SU-DHL-6 (cell line): ENCODE measurements at regions not wholly inside any gene's neighbourhood (a gene's known extent, or its start where the extent isn't known, plus 50 kb on each side); places are given as distances from the start of the nearest gene placed in this dataset.

ENCODE experiments used
- H2AFZ ChIP-seq: fragments of 200-600 bp; sonication (generic); 2 replicates; pipeline ENCODE4 v1.6.1; 2014; ENCODE audit warnings: low read depth, mild to moderate bottlenecking, moderate library complexity, mixed read lengths, antibody characterized with exemption, low read length; ENCODE audit not compliant: severe bottlenecking
- H3F3A ChIP-seq: fragments of 200-600 bp; shearing (Covaris generic); 2 replicates; pipeline ENCODE4 v1.6.0; 2016; ENCODE audit warnings: antibody characterized with exemption, mild to moderate bottlenecking; ENCODE audit not compliant: insufficient read depth
- H3K27ac ChIP-seq: fragments of 200-600 bp; sonication (generic); 2 replicates; pipeline ENCODE4 v1.5.1; 2016; ENCODE audit warnings: low read depth, mild to moderate bottlenecking, low read length, moderate library complexity, mixed read lengths
- H3K27me3 ChIP-seq: fragments of 200-600 bp; sonication (generic), shearing (Covaris generic); 2 replicates; pipeline ENCODE4 v1.6.0; 2014; ENCODE audit warnings: mild to moderate bottlenecking, low read length
- H3K36me3 ChIP-seq: fragments of 200-600 bp; sonication (generic); 2 replicates; pipeline ENCODE4 v1.6.1; 2014; ENCODE audit warnings: mild to moderate bottlenecking, low read length, mixed read lengths
- H3K4me2 ChIP-seq: fragments of 300-600, 200-600 bp; shearing (Covaris generic), sonication (generic); 2 replicates; pipeline ENCODE4 v1.6.0; 2014; ENCODE audit warnings: low read length, low read depth, mild to moderate bottlenecking; ENCODE audit not compliant: poor library complexity, severe bottlenecking
- H3K4me3 ChIP-seq: fragments of 200-600 bp; sonication (generic); 2 replicates; pipeline ENCODE4 v1.5.1; 2014; ENCODE audit warnings: antibody characterized with exemption, low read length, mild to moderate bottlenecking, mixed read lengths; ENCODE audit not compliant: insufficient read depth, poor library complexity, severe bottlenecking
- H3K79me2 ChIP-seq: fragments of 200-600 bp; sonication (generic); 2 replicates; pipeline ENCODE4 v1.6.1; 2014; ENCODE audit warnings: mild to moderate bottlenecking, low read length, moderate library complexity; ENCODE audit not compliant: insufficient read depth
- H3K9ac ChIP-seq: fragments of 200-600 bp; sonication (generic); 2 replicates; pipeline ENCODE4 v1.7.0; 2014; ENCODE audit warnings: mild to moderate bottlenecking, low read length
- H3K9me2 ChIP-seq: fragments of 200-600 bp; sonication (generic); replicated peaks from 2 replicates; pipeline ENCODE4 v1.6.1; 2014; ENCODE audit warnings: low read length; ENCODE audit not compliant: insufficient read depth
- H3K9me3 ChIP-seq: fragments of 200-600 bp; sonication (generic); 2 replicates; pipeline ENCODE4 v1.6.1; 2014; ENCODE audit warnings: low read length, mixed read lengths; ENCODE audit not compliant: insufficient read depth
- H4K20me1 ChIP-seq: fragments of 200-600 bp; sonication (generic); 2 replicates; pipeline ENCODE4 v1.6.1; 2014; ENCODE audit warnings: low read depth, mild to moderate bottlenecking, antibody characterized with exemption, low read length, moderate library complexity, mixed read lengths
- CTCF ChIP-seq: fragments of 200-600 bp; sonication (generic); IDR thresholded peaks from one replicate; pipeline ENCODE4 v1.5.1; 2017; ENCODE audit warnings: antibody characterized with exemption, mild to moderate bottlenecking, low read length, moderate library complexity; ENCODE audit not compliant: insufficient read depth, poor library complexity, severe bottlenecking
- EZH2phosphoT487 ChIP-seq: fragments of 200-600 bp; sonication (generic), shearing (Covaris generic); conservative IDR thresholded peaks from 2 replicates; pipeline ENCODE4 v1.6.1; 2018; ENCODE audit warnings: mild to moderate bottlenecking, antibody characterized with exemption, low read length, moderate library complexity, mixed read lengths

GRCh38 chr4:58411904-58412303, 1301.7 kb upstream of the IGFBP7 start:
- H3F3A ChIP-seq, result no peaks in the 10 kb centered on the region
- H2AFZ ChIP-seq, result no peak overlapping the region
- no peak overlapping the region for H3K27ac ChIP-seq
- no peaks in the 10 kb centered on the region for H3K27me3 ChIP-seq
- H3K4me2 ChIP-seq, result no peak overlapping the region
- no peak overlapping the region for H3K9ac ChIP-seq
- H3K4me3 ChIP-seq, result no peak overlapping the region
- no peaks in the 10 kb centered on the region for H3K79me2 ChIP-seq
- no peaks in the 10 kb centered on the region for H3K36me3 ChIP-seq
- TF ChIP-seq CTCF, result no peak
- TF ChIP-seq EZH2phosphoT487, result no peak
- H3K9me3 ChIP-seq, result no peaks in the 10 kb centered on the region
- H4K20me1 ChIP-seq, result no peaks in the 10 kb centered on the region
- no peaks in the 10 kb centered on the region for H3K9me2 ChIP-seq

GRCh38 chr4:58406762-58407161, 1296.6 kb upstream of the IGFBP7 start:
- Histone ChIP-seq H3K79me2 (no peaks in the 10 kb centered on the region), H3F3A (no peaks in the 10 kb centered on the region), H3K4me3 (no peak overlapping the region), H3K27ac (no peak overlapping the region), H3K9ac (no peak overlapping the region), H3K36me3 (no peaks in the 10 kb centered on the region), H3K4me2 (no peak overlapping the region), H3K27me3 (no peaks in the 10 kb centered on the region), H2AFZ (no peak overlapping the region), H3K9me3 (no peaks in the 10 kb centered on the region), H4K20me1 (no peaks in the 10 kb centered on the region), H3K9me2 (no peaks in the 10 kb centered on the region)
- TF ChIP-seq CTCF (no peak), EZH2phosphoT487 (no peak)

- Histone ChIP-seq H3K4me2 (no peak overlapping the region), H3K79me2 (no peaks in the 10 kb centered on the region), H3K36me3 (no peaks in the 10 kb centered on the region), H3K9me3 (no peaks in the 10 kb centered on the region), H3K27me3 (no peaks in the 10 kb centered on the region), H3F3A (no peaks in the 10 kb centered on the region), H4K20me1 (no peaks in the 10 kb centered on the region), H3K4me3 (no peak overlapping the region), H3K9ac (no peak overlapping the region), H3K27ac (no peak overlapping the region), H3K9me2 (no peaks in the 10 kb centered on the region), H2AFZ (no peak overlapping the region)
- no peak for TF ChIP-seq CTCF
- no peak for TF ChIP-seq EZH2phosphoT487
These were observed 1258.0 kb upstream of the IGFBP7 start for GRCh38 chr4:58368221-58368620.
